GM12878 (cell line): ENCODE measurements at regions not wholly inside any gene's neighbourhood (a gene's known extent, or its start where the extent isn't known, plus 50 kb on each side); places are given as distances from the start of the nearest gene placed in this dataset.

ENCODE experiments used
- ATAC-seq: fragments of 200-7000 bp; cut with Tn5 transposase; 3 replicates; pipeline ENCODE4 v1.9.1; 2020; ENCODE audit warnings: mild to moderate bottlenecking, moderate library complexity
- BruUV-seq: library from RNA; stranded (reverse); fragments of 400-500 nt; replicated peaks from 2 replicates; lab custom pipeline; 2021; lab: Mats Ljungman, UMichigan
- CTCF ChIA-PET: fragments of 300-600 bp; sonication (Branson Sonifier 250); formaldehyde crosslinking; extraction: SDS; loops from one replicate; lab custom pipeline; 2021; ENCODE audit warnings: inconsistent platforms; lab: Yijun Ruan, JAX
- POLR2A ChIA-PET: fragments of 350-600 bp; formaldehyde crosslinking; extraction: SDS; loops from one replicate; lab custom pipeline; 2021; ENCODE audit warnings: inconsistent platforms; lab: Charles Lee
- RAD21 ChIA-PET: fragments of 300-600 bp; sonication (Branson Sonifier 250); formaldehyde crosslinking; loops from one replicate; lab custom pipeline; 2023; ENCODE audit warnings: antibody characterized with exemption; ENCODE audit not compliant: unreplicated experiment; lab: Charles Lee
- SMC1A ChIA-PET: fragments of 300-600 bp; sonication (Branson Sonifier 250); formaldehyde crosslinking; loops from one replicate; lab custom pipeline; 2023; ENCODE audit not compliant: unreplicated experiment, uncharacterized antibody; lab: Charles Lee
- DNase-seq: peaks from one replicate; pipeline ENCODE4 v3.0.0-alpha.2; 2011; ENCODE audit warnings: low read depth, low spot score
- FAIRE-seq: peaks from 3 replicates; lab custom pipeline; 2011; peaks lifted over from hg19 to GRCh38; lab: Jason Lieb, UNC
- H2AFZ ChIP-seq: 2 replicates; pipeline ENCODE4 v1.6.0; 2011; ENCODE audit warnings: low read depth, low read length, control low read depth; ENCODE audit not compliant: control insufficient read depth
- H3K27ac ChIP-seq: 2 replicates; pipeline ENCODE4 v1.5.1; 2011; ENCODE audit warnings: control low read depth; ENCODE audit not compliant: control insufficient read depth, insufficient read depth
- H3K27me3 ChIP-seq, 2 experiments: replicated peaks in 1 of 2; 2 replicates each; pipeline versions ENCODE4 v1.6.0 to v1.6.1; 2011; ENCODE audit warnings: low read length in 1 of 2; ENCODE audit not compliant: control insufficient read depth in 2 of 2, insufficient read depth in 2 of 2
- H3K36me3 ChIP-seq, 2 experiments: 2 replicates each; pipeline ENCODE4 v1.5.1; 2011; ENCODE audit warnings: low read length in 1 of 2; ENCODE audit not compliant: control insufficient read depth in 2 of 2, insufficient read depth in 2 of 2
- H3K4me1 ChIP-seq: 2 replicates; pipeline ENCODE4 v1.6.1; 2011; ENCODE audit warnings: mild to moderate bottlenecking, low read length, moderate library complexity, mixed read lengths; ENCODE audit not compliant: control insufficient read depth, insufficient read depth
- H3K4me2 ChIP-seq: 2 replicates; pipeline ENCODE4 v1.6.0; 2011; ENCODE audit warnings: control low read depth; ENCODE audit not compliant: control insufficient read depth, insufficient read depth
- H3K4me3 ChIP-seq: fragments of 200-600 bp; sonication (generic); 2 replicates; pipeline ENCODE4 v1.5.1; 2016
- H3K79me2 ChIP-seq: 2 replicates; pipeline ENCODE4 v1.6.0; 2011; ENCODE audit warnings: low read length; ENCODE audit not compliant: control insufficient read depth, insufficient read depth
- H3K9ac ChIP-seq: 2 replicates; pipeline ENCODE4 v1.8.0; 2011; ENCODE audit warnings: low read length, control low read depth, mixed read lengths; ENCODE audit not compliant: control insufficient read depth, insufficient read depth
- H3K9me3 ChIP-seq: replicated peaks from 3 replicates; pipeline ENCODE4 v1.5.1; 2011; ENCODE audit warnings: mild to moderate bottlenecking, low read length; ENCODE audit not compliant: control insufficient read depth, insufficient read depth
- H4K20me1 ChIP-seq: 2 replicates; pipeline ENCODE4 v1.6.0; 2011; ENCODE audit not compliant: control insufficient read depth, insufficient read depth
- ATF7 ChIP-seq: fragments of 450-650 bp; IDR thresholded peaks from 2 replicates; pipeline ENCODE4 v1.6.1; 2016; ENCODE audit warnings: low read depth, mild to moderate bottlenecking
- BCL3 ChIP-seq: IDR thresholded peaks from 2 replicates; pipeline ENCODE4 v1.6.1; 2011; ENCODE audit warnings: borderline replicate concordance, low read depth, mild to moderate bottlenecking, moderate library complexity, low read length; ENCODE audit not compliant: insufficient read depth, poor library complexity, severe bottlenecking
- BRCA1 ChIP-seq: IDR thresholded peaks from 2 replicates; pipeline ENCODE4 v1.6.1; 2011; ENCODE audit warnings: low read depth, low read length, improper control_type of control experiment
- PAX8 ChIP-seq: fragments of 450-650 bp; IDR thresholded peaks from 2 replicates; pipeline ENCODE4 v1.6.1; 2017; ENCODE audit warnings: mild to moderate bottlenecking, moderate library complexity
- PBX3 ChIP-seq: IDR thresholded peaks from 2 replicates; pipeline ENCODE4 v1.6.1; 2011; ENCODE audit warnings: mild to moderate bottlenecking, low read depth, low read length, moderate library complexity; ENCODE audit not compliant: insufficient replicate concordance
- PKNOX1 ChIP-seq: fragments of 450-650 bp; IDR thresholded peaks from 2 replicates; pipeline ENCODE4 v1.6.1; 2016; ENCODE audit warnings: mild to moderate bottlenecking
- PRDM15 ChIP-seq: fragments of 450-650 bp; formaldehyde crosslinking; IDR thresholded peaks from 2 replicates; pipeline ENCODE4 v1.4.0; 2020; ENCODE audit warnings: mild to moderate bottlenecking, moderate library complexity
- RAD51 ChIP-seq: fragments of 450-650 bp; IDR thresholded peaks from 2 replicates; pipeline ENCODE4 v1.6.1; 2016; ENCODE audit warnings: moderate library complexity, mild to moderate bottlenecking, inconsistent platforms
- RB1 ChIP-seq: fragments of 450-650 bp; formaldehyde crosslinking; IDR thresholded peaks from 2 replicates; pipeline ENCODE4 v1.6.1; 2017; ENCODE audit warnings: mild to moderate bottlenecking, borderline replicate concordance
- RCOR1 ChIP-seq: conservative IDR thresholded peaks from 2 replicates; pipeline ENCODE4 v1.6.1; 2012; ENCODE audit warnings: low read depth, low read length, improper control_type of control experiment
- RELA ChIP-seq: fragments of 450-650 bp; IDR thresholded peaks from 2 replicates; pipeline ENCODE4 v1.8.0; 2014; ENCODE audit warnings: borderline replicate concordance; ENCODE audit not compliant: partially characterized antibody
- SMAD5 ChIP-seq: IDR thresholded peaks from 2 replicates; pipeline ENCODE4 v1.6.1; 2016; ENCODE audit warnings: antibody characterized with exemption, low read depth
- SP1 ChIP-seq: IDR thresholded peaks from one replicate; pipeline ENCODE4 v1.6.1; 2011; ENCODE audit warnings: low read depth, low read length
- SREBF1 ChIP-seq: IDR thresholded peaks from 2 replicates; pipeline ENCODE4 v1.6.1; 2012; ENCODE audit warnings: mild to moderate bottlenecking, low read length
- TBL1XR1 ChIP-seq: IDR thresholded peaks from 2 replicates; pipeline ENCODE4 v1.6.1; 2012; ENCODE audit warnings: low read depth, low read length, improper control_type of control experiment
- ZBED1 ChIP-seq: IDR thresholded peaks from 2 replicates; pipeline ENCODE4 v1.6.1; 2016; ENCODE audit warnings: borderline replicate concordance
- WGBS: methylation state at CpG from one replicate; pipeline ENCODE4 v1.1.6; 2016; ENCODE audit warnings: low lambda C conversion rate; ENCODE audit not compliant: insufficient replicate concordance, insufficient coverage; ENCODE audit errors: missing lambda C conversion rate; 5-methylcytosine and 5-hydroxymethylcytosine counted together
- in situ Hi-C: fragments of 300-500 bp; cut with MboI; formaldehyde crosslinking; loops from 9 replicates; pipeline ENCODE4 v1.14.3; 2018; ENCODE audit warnings: mixed read lengths
- intact Hi-C: fragments of 100-400 bp; cut with micrococcal nuclease; formaldehyde crosslinking; loops from one replicate; pipeline ENCODE4 v1.14.2; 2022; ENCODE audit not compliant: unreplicated experiment

GRCh38 chr13:76677043-76677442 is 209.2 kb downstream of the KCTD12 start:
- Histone ChIP-seq H4K20me1 (no peaks in the 10 kb centered on the region), H3K9me3 (no peaks in the 10 kb centered on the region), H3K4me3 (no peak overlapping the region), H3K27ac (no peak overlapping the region), H3K9ac (no peak overlapping the region), H3K4me2 (no peak overlapping the region), H3K36me3 (no peaks in the 10 kb centered on the region), H3K79me2 (no peaks in the 10 kb centered on the region), H3K27me3 (no peaks in the 10 kb centered on the region), H2AFZ (no peak overlapping the region), H3K4me1 (no peaks in the 10 kb centered on the region)
- ChIA-PET CTCF (no interaction called here), RAD21 (no interaction called here), SMC1A (no interaction called here), POLR2A (no interaction called here)
- FAIRE-seq = no peak
- 54% methylated on average over 3 of the region's 3 CpGs for WGBS
- in situ Hi-C loops (no loop called here), intact Hi-C loops (no loop called here)
- TF ChIP-seq BRCA1 (no peak), PRDM15 (CRISPR knock-in tag) (no peak), SMAD5 (no peak), TBL1XR1 (no peak), ZBED1 (no peak), RELA (no peak), SREBF1 (no peak), PBX3 (no peak), RAD51 (no peak), ATF7 (no peak), BCL3 (no peak), RB1 (no peak), SP1 (no peak), PKNOX1 (no peak), PAX8 (no peak), RCOR1 (no peak)
- no TSS peak for BruUV-seq
- no peak for ATAC-seq
- no peak for DNase-seq
